IPS DF 4.7 (cell line): ENCODE measurements at regions not wholly inside any gene's neighbourhood (a gene's known extent, or its start where the extent isn't known, plus 50 kb on each side); places are given as distances from the start of the nearest gene placed in this dataset.

Experiments used
- DNase-seq: peaks from one replicate; pipeline ENCODE4 v3.0.0-alpha.2; 2013; ENCODE audit warnings: low spot score; ENCODE audit errors: extremely low read depth

- no peak for DNase-seq
Observed at GRCh38 chr4:112847045-112847444, 202.4 kb upstream of the ANK2 start.

- no peak for DNase-seq
Observed at GRCh38 chr4:112847781-112848180, 201.7 kb upstream of the ANK2 start.

GRCh38 chr4:112848911-112849310 lies 200.5 kb upstream of the ANK2 start:
- DNase-seq: no peak

- no peak for DNase-seq
Observed at GRCh38 chr4:112852601-112853000, 196.9 kb upstream of the ANK2 start.

GRCh38 chr4:112853662-112854256 lies 195.7 kb upstream of the ANK2 start:
- no peak for DNase-seq

DNA sequence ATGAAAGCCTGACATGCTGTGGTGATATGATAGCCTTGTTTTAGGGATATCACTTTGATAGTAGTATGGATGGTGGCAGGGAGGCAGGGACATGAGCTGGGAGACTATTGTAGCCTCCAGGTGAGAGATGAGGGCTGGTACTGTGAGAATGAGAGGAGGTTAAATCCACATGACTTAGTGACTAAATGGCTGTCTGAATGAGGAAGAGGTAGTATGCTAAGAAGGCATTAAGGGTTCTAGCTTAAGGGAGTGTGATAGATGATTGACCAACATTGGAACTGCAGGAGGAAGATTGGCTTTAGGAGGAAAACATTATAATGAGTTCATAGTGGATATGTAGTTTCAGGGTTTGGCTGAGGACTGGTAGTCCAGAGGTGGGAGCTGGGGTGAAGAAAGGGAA lies 195.0 kb upstream of the ANK2 start:
- DNase-seq: no peak

GRCh38 chr4:112855058-112855457 lies 194.4 kb upstream of the ANK2 start:
- DNase-seq: no peak

DNA sequence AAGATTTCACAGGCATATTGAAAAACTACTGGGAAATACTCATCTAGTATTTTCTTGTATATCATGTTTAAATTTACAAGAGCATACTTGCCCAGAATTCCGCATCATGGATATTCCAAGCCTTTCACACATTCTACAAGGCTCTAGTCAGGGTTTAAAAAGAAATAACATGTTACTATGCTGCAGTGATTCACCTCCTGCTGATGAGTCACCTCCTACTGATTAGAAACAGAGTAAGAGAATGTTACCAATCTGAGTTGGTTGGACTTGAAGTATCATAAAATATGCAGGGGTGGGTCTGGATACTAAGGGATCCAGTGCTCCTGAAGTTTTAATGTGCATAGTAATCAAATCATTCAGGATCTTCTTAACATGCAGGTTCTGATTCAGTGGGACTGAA lies 192.0 kb upstream of the ANK2 start:
- no peak for DNase-seq

GRCh38 chr4:112858751-112859150 lies 190.7 kb upstream of the ANK2 start:
- no peak for DNase-seq

DNA sequence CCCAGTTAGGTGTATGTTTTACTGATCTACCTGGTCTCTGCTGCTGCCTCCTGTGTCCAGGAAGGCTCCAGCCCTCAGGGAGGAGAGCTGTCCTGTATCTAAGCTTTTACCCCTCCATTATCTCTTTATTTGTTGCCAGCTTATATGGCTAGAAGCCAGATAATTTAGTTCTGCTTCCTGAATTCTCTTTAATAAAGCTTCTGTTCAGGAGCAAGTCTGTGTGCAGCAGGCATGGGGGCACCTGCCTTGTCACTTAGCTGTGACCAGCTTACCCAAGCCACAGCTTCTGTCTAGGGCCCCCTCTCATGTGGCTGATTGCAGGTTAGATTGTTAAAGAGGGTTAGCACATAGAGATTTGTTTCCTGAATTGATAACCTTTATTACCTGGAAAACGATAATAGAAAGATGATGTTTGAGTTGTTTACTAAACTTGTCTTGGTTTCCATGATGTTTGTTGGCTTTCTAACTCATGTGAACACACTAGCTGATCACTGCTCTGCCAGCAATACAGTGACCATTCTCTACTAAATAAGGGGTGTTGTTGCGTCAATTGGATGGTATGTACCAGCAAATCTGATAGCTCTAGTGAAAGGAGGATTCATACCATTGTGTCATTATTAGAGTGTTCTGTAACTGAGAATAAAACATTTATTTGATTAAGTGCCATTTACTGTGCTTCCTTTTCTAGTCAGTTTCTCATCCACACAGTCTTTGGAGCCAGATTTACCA lies 189.8 kb upstream of the ANK2 start:
- no peak for DNase-seq

DNA sequence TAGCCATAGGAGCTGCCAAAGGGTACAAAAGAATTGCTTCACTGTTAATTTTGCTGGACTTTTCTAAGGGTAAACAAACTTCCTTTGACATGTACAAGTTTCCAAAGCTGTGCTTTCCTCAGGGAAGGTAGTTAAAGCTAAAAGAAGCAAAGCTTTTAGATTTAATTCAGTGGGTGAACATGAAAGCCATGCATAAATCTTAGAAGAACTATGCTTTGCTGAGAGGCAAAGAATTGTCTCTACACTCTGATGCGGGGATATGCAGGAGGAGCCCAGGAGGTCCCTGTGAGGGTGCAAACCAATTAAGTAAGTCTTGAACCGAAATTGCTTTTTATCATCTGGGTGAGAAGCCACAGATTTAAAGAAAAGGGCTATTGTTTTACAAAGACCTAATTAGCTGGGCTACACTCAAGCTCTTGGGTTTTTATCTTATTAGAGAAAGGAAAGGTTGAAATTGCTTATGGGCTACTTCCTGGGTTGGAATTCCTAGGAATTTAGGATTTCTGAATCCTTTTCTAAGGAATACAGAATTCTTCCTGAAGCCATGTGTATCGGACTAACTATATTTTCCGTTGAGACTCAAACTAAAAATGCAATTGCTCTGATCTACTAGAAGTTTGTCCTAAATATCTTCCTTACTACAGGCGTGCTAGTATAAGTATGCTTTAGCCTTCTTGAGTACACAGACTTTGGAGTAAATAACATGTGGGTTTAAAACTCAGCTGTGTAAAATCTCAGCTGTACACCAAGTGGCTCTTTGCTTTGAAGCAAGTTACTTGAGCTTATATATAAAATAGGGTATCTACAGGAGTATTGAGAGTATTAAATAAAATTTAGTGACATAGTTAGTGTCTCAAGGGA lies 188.4 kb upstream of the ANK2 start:
- DNase-seq: no peak

GRCh38 chr4:112861691-112862674 lies 187.5 kb upstream of the ANK2 start:
- DNase-seq: no peak

- no peak for DNase-seq
Observed at GRCh38 chr4:112865443-112865842, 184.0 kb upstream of the ANK2 start.

DNA sequence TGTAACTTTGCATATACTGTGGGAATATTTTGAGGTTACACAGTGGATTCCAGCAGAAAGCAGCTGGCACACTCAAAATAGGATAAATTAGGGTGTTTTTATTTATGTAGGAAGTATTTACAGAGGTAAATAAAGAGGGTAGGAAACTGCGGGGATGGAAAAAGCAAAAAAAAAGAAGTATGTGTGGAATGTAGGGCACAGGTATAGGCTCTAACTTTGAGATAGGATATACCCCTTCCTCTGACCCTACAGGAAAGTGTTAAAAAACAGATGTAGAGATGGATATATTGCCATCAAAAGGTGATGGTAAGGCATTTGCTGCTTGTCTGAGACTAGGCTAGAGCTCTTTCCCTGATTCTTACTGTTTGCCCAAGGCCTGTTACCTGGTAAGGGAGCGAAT lies 173.1 kb upstream of the ANK2 start:
- no peak for DNase-seq

DNA sequence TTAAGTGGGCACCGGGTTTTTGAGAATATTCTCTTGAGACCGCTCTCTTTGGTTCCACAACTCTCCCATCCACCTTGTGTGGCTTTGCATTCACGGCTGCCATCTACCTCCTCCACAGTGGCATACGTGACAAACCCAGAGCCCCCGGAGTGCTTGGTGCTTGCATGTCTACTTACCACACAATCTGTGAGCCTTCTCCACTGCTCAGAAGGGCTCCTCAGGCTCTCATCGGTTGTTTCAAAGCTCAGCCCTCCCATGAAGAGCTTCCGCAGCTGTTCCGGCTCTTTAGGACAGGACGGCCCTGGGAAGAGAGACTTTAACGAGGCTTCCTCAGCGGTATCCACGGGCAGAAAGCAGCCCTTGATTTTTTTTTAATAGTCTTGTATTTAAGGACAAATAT lies 167.6 kb upstream of the ANK2 start:
- no peak for DNase-seq

DNA sequence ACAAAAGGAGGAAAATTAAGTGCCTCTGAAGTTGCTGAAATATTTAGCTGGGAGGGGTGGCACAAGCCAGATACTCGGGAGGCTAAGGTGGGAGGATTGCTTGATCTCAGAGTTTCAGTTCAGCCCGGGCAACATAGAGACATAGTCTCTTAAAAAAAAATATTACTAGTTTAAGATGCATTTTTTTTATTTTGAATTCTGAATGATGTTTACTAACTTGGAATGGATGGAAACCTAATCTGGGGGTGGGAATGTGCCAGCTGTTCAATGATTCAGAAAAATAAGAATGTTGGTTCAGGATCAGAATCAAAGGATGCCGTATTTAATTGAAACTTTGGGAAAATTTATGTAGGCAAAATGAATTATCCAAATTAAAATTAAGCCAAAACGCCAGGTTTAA lies 167.2 kb upstream of the ANK2 start:
- no peak for DNase-seq

DNA sequence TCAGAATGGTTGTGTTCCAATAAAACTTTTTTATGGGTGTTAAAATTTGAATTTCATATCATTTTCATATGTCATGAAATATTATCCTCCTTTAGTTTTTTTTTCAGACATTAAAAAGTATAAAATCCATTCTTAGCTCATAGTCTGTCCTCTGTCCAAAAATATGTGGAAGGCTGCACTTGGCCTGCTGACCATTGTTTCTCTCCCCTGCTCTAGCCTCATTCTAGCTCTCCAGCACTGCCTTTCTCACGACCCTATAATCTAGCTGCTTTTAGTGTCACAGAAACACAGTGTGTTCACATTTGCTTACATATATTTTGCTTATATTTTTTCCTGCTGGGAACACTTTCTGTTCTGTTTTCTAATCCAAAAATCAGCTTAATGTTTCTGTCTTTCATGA lies 165.0 kb upstream of the ANK2 start:
- no peak for DNase-seq

DNA sequence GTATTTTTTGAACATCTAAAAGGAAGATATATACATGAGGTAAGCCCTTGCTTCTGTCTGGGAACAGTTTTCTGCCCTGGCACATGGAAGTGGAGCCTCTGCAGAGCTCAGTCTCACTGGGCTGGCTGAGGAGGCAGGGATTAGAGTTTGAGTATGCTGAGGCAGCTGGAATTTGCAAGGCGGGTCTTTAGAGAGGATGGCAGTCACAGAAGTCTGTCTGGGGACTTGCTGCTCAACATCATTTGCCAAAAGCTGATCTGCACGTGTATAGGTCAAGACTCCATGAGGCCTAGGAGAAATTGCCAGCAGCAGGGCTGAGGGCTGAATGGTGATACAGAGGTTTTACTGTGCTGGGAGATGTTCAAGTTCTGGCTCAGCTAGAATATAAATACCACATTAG lies 163.6 kb upstream of the ANK2 start:
- no peak for DNase-seq

GRCh38 chr4:112888622-112889021 lies 160.8 kb upstream of the ANK2 start:
- DNase-seq: no peak

DNA sequence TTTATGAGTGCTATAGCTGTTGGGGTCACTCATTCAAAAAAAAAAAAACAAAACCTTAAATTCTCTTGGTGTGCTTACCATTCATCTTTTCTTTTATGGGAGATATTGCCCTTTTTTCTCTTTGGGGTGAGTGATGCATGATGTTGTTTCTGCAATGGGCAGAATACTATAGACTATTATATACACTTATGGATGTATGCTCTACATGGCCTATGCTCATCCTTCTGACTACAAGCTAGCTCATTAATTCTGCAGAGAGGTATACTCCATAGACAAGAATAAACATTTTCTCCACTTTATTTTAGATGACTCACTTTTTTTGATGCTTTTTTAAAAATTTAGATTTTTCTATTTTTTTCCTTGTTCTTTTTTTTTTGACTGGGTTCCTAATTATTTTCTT lies 160.3 kb upstream of the ANK2 start:
- DNase-seq: no peak
